GM21528 (cell line): ENCODE measurements at regions not wholly inside any gene's neighbourhood (a gene's known extent, or its start where the extent isn't known, plus 50 kb on each side); places are given as distances from the start of the nearest gene placed in this dataset.

Experiments
- ATAC-seq: cut with Tn5 transposase; IDR thresholded peaks from one replicate; pipeline ENCODE4 v1.9.1; 2021; ENCODE audit warnings: mild to moderate bottlenecking, moderate library complexity; ENCODE audit not compliant: unreplicated experiment, low FRiP score

GRCh38 chr12:59927032-59927431 is 331.2 kb downstream of the SLC16A7 start:
- ATAC-seq, result no peak

- no peak for ATAC-seq
These were observed 332.6 kb downstream of the SLC16A7 start for GRCh38 chr12:59928416-59928815.

DNA sequence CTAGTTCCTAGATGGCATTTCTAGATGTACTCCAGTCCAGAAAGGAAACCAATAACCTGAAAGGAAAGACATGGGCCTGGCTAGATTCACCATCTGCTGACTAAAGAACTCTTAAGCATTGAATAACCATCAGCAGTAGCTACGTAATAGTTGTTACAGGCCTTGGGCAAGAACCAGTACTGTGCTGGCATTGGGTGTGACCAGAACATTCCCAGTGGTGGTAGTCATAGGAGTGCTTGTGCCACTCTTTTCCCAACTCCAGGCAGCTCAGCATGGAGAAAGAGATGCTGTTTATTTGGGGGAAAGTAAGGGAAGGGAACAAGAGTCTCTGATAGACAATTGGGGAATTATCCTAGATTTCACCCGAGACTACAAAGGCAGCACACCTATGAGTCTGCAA is 333.3 kb downstream of the SLC16A7 start:
- no peak for ATAC-seq

DNA sequence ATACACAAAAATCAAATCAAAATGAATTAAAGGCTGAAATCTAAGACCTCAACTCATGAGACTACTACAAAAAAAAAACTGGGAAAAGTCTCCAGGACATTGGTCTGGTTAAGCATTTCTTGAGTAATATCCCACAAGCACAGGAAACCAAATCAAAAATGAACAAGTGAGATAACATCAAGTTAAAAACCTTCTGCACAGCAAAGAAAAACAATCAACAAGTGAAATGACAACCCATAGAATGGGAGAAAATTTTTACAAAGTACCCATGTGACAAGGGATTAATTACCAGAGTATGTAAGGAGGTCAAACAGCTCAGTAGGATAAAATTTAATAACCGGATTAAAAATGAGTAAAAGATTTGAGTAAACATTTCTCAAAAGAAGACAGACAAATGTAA is 338.7 kb downstream of the SLC16A7 start:
- ATAC-seq, result no peak

DNA sequence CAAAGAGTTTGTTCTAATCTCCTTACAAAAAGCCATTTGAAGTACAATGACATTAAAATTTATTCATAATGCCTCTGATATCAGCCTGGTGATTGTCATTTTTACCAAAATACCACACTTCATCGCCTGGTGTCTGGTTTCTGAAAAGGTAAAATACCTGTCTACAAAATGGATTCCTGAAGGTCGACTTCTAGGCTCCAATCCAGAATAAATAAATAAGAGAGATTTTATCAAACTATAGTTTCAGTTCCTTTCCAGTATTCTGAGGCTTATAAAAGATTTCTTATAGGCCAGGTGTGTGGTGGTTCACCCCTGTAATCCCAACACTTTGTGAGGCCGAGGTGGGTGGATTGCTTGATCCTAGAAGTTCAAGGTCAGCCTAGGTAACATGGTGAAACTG is 340.7 kb downstream of the SLC16A7 start:
- no peak for ATAC-seq

DNA sequence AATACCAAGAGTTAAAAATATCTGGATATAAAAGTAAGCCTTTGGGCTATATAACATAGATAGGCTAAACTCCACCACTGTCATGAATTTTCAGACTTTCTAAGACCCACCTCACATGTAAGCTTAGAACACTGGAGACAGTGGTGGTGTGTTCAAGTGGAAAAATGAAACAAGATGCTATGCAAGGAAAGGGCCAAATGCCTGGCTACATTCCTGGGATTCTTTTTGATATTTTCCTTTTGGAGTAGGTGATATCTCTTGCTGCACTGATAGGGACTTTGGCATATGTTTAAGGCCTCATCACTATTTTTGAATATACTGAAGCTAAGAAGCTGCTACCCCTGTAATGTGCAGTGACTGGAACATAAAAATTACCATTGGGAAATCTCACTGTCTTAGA is 341.3 kb downstream of the SLC16A7 start:
- no peak for ATAC-seq

DNA sequence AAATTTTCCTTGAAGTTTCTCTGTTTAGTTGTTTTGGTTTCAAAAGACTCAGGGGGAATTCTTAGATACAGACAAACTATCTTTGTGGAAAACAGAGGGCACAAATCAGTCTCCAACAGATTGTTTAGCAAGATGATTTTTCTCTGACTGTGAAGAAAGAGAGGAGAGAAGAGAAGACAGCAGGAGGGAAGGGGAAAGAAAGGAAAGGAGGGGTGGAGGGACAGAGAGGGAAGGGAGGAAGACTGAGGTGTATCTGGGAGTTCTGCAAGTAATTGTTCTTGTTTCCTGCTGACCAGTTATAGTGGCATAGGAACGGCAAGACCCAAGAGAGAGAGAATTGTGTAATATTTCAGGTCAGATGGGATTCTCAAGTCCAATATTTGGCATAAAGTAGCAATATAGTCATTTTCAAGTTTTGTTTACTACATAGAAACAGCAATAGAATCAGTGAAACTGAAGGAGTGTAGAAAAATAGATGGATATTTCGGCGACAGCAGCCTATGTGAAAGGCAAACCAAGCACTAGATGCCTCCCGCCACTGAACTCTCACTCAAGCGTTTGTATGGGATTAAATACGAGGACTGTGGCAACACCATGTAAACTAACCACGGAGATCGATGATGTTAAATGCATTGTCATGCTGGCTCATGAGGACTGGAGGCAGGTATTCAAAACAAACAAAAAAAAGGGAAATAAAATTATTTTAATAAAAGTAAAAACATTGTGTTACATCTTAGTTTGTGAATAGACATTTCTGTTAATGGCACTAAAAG is 342.5 kb downstream of the SLC16A7 start:
- ATAC-seq, result no peak

- ATAC-seq, result no peak
These were observed 345.0 kb downstream of the SLC16A7 start for GRCh38 chr12:59940631-59941342.

GRCh38 chr12:59941461-59941860 is 345.6 kb downstream of the SLC16A7 start:
- ATAC-seq, result no peak

GRCh38 chr12:59944177-59944576 is 348.3 kb downstream of the SLC16A7 start:
- ATAC-seq, result no peak

- ATAC-seq, result no peak
These were observed 350.8 kb downstream of the SLC16A7 start for GRCh38 chr12:59946635-59947034.

GRCh38 chr12:59963546-59963945 is 367.7 kb downstream of the SLC16A7 start:
- no peak for ATAC-seq

GRCh38 chr12:59972905-59973304 is 377.1 kb downstream of the SLC16A7 start:
- no peak for ATAC-seq

DNA sequence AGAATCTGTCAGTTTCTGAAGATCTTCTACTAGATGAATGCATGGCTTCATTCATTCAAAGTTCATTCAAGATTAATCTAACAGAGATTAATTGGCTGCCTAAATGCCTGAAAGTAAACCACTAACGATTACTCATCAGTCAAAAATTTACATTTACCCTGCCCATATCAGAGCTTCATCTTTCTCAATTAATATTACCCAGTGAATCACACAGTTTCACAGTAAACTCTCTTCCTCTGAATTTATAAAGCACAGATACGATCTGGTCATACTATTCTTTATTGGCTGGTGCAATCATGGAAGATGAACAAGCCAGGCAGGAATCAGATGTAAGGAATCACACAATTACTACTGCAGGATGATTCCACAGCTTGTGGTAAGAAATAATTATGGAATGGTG is 377.7 kb downstream of the SLC16A7 start:
- ATAC-seq, result no peak

DNA sequence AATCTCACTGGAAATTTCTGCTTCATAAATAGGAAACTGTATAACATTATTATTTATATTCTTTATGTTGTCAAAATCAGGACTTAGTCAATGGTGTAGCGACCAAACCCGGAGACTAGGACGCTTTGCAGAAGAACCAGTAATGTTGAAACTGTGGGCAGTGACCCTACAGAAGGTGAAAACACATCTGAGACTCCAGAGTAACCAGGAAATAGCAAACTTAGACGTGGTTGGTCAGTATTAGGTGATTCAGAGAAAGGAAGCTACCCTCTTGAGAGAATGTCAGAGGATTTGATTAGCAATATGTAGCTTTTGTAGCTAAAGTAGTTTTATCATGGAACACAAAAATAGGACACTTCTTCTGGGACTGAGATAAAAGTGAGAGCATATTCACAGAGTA is 381.9 kb downstream of the SLC16A7 start:
- no peak for ATAC-seq

DNA sequence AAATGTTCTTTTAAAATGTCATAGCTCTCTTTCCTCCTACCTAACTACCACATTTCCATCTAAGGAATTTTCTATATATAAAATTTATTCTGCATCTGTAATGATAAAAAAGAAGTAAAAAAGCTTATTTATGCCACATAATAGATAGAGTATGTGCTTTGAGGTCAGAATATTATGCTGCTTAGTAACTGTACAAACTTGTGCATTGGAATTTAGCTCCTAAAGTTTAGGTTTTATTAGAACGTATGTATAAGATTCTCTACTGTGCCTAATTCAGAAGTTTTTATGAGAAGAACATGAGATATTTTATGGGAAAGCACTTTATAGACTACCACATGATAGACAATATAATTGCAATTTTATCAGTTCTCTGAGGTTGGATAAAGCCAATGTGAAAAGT is 384.6 kb downstream of the SLC16A7 start:
- no peak for ATAC-seq

GRCh38 chr12:59999291-59999690 is 403.5 kb downstream of the SLC16A7 start:
- no peak for ATAC-seq

DNA sequence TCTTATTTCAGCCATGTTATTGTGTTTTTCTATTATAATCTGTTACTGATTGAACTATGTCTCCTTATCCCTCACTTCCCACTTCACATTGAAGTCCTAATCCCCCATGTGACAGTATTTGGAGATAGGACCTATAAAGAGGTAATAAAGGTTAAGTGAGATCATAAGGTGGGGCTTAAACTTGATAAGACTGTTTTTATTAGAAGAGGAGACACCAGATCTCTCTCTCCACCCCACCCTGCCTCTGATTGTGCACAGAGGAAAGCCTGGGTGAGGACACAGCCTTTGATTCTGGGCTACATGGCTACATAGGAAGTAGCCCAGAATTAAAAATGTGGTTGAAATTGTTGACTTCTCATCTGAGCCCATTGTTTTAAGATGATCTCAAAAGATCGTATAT is 414.7 kb downstream of the SLC16A7 start:
- no peak for ATAC-seq

- no peak for ATAC-seq
These were observed 416.8 kb downstream of the SLC16A7 start for GRCh38 chr12:60012659-60013058.

GRCh38 chr12:60014436-60014835 is 418.6 kb downstream of the SLC16A7 start:
- ATAC-seq, result no peak

GRCh38 chr12:60020068-60020467 is 424.2 kb downstream of the SLC16A7 start:
- ATAC-seq, result no peak

GRCh38 chr12:60021235-60021634 is 425.4 kb downstream of the SLC16A7 start:
- no peak for ATAC-seq
